Smooth muscle cell (in vitro differentiated cells): ENCODE measurements at regions not wholly inside any gene's neighbourhood (a gene's known extent, or its start where the extent isn't known, plus 50 kb on each side); places are given as distances from the start of the nearest gene placed in this dataset. TPM values are rescaled to one million over a fixed set of nuclear protein-coding genes. Genes with fewer than 3 reads are reported as not detected.

ENCODE experiments used
- DNase-seq: peaks from one replicate; lab custom pipeline; 2025; ENCODE audit not compliant: unreplicated experiment; lab: John Stamatoyannopoulos, UW
- H2AFZ ChIP-seq: fragments of 200-600 bp; sonication (generic); 2 replicates; pipeline ENCODE4 v1.6.0; 2016; ENCODE audit warnings: antibody characterized with exemption, low read depth, mild to moderate bottlenecking
- H3F3A ChIP-seq: fragments of 200-600 bp; sonication (generic); 2 replicates; pipeline ENCODE4 v1.6.0; 2017; ENCODE audit warnings: antibody characterized with exemption, low read depth
- H3K27ac ChIP-seq: fragments of 200-600 bp; sonication (generic); 2 replicates; pipeline ENCODE4 v1.5.1; 2016; ENCODE audit warnings: low read depth, mild to moderate bottlenecking
- H3K27me3 ChIP-seq: fragments of 200-600 bp; sonication (generic); 2 replicates; pipeline ENCODE4 v1.6.1; 2016; ENCODE audit warnings: low read depth, mild to moderate bottlenecking
- H3K36me3 ChIP-seq: fragments of 200-600 bp; sonication (generic); 2 replicates; pipeline ENCODE4 v1.5.1; 2016; ENCODE audit warnings: low read depth
- H3K4me1 ChIP-seq: fragments of 200-600 bp; sonication (generic); 2 replicates; pipeline ENCODE4 v1.5.1; 2016; ENCODE audit warnings: low read depth
- H3K4me2 ChIP-seq: fragments of 200-600 bp; sonication (generic); 2 replicates; pipeline ENCODE4 v1.6.0; 2016; ENCODE audit warnings: mild to moderate bottlenecking
- H3K4me3 ChIP-seq: fragments of 200-600 bp; sonication (generic); 2 replicates; pipeline ENCODE4 v1.5.1; 2016; ENCODE audit warnings: mild to moderate bottlenecking
- H3K79me2 ChIP-seq: fragments of 200-600 bp; sonication (generic); 2 replicates; pipeline ENCODE4 v1.6.0; 2016; ENCODE audit warnings: low read depth, mild to moderate bottlenecking
- H3K9ac ChIP-seq: fragments of 200-600 bp; sonication (generic); 2 replicates; pipeline ENCODE4 v1.6.0; 2016; ENCODE audit warnings: low read depth
- H3K9me3 ChIP-seq: fragments of 200-600 bp; sonication (generic); replicated peaks from 2 replicates; pipeline ENCODE4 v1.5.1; 2016; ENCODE audit warnings: low read depth
- H4K20me1 ChIP-seq: fragments of 200-600 bp; sonication (generic); 2 replicates; pipeline ENCODE4 v1.6.0; 2016; ENCODE audit warnings: low read depth
- CTCF ChIP-seq: fragments of 200-600 bp; sonication (generic); IDR thresholded peaks from 2 replicates; pipeline ENCODE4 v1.5.1; 2017; ENCODE audit warnings: borderline replicate concordance, mild to moderate bottlenecking, antibody characterized with exemption; ENCODE audit not compliant: insufficient read depth, poor library complexity, severe bottlenecking
- WGBS: methylation state at CpG from one replicate; pipeline ENCODE4 v1.1.7; 2016; ENCODE audit warnings: low lambda C conversion rate; 5-methylcytosine and 5-hydroxymethylcytosine counted together
- small RNA-seq: library from RNA; depleted of rRNA; stranded (forward); fragments of <200 nt; gene quantifications from one replicate; pipeline ENCODE3, GENCODE V24; 2014

GRCh38 chr1:237953238-237953637 lies 62.5 kb upstream of the ZP4 start:
- no peak for TF ChIP-seq CTCF
- no peaks in the 10 kb centered on the region for H3F3A ChIP-seq

More at GRCh38 chr1:237953238-237953637, 62.5 kb upstream of the ZP4 start:
- Histone ChIP-seq H2AFZ (no peak overlapping the region), H3K27ac (no peak overlapping the region), H3K36me3 (no peaks in the 10 kb centered on the region), H3K79me2 (no peaks in the 10 kb centered on the region), H3K4me3 (no peak overlapping the region), H4K20me1 (no peaks in the 10 kb centered on the region), H3K4me2 (no peak overlapping the region), H3K9ac (no peak overlapping the region), H3K27me3 (no peaks in the 10 kb centered on the region), H3K4me1 (no peaks in the 10 kb centered on the region), H3K9me3 (no peaks in the 10 kb centered on the region)
- DNase-seq, result no peak
- 73% methylated on average over 7 of the region's 7 CpGs for WGBS

Small RNA genes lying in the stretch of these regions (small RNA-seq; reads per million reads assigned to genes)
- gene AL356010.1, result not detected
- gene AL590135.1, result not detected
- gene RNU6-725P, result not detected
